ENCODE measurements at regions not wholly inside any gene's neighbourhood (a gene's known extent, or its start where the extent isn't known, plus 50 kb on each side); places are given as distances from the start of the nearest gene placed in this dataset.
"Not testable (repeated sequence)": the region's sequence is repeated elsewhere in the genome, so short reads cannot be mapped to it uniquely, and the experiment has no call there.

DNA sequence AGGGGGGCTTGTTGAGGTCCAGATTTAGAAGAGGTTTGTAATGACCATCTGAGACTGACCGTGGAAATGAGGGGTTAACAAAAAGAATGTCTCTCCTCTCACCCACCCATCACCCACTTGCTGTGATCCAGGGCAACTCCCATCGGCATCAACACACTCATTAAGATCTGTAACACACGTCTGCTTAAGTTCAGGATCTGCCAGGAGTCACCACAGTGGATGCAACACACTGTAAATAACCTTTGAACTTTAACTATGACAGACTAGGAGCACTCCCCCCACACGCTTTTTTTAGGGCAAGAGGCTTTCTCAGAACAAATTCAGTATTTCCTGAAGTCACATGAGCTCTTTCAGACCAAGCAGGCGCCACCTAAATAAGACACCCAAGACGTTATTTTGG, 301.9 kb downstream of the ANAPC1 start:
- TF ChIP-seq, protein P1, sequence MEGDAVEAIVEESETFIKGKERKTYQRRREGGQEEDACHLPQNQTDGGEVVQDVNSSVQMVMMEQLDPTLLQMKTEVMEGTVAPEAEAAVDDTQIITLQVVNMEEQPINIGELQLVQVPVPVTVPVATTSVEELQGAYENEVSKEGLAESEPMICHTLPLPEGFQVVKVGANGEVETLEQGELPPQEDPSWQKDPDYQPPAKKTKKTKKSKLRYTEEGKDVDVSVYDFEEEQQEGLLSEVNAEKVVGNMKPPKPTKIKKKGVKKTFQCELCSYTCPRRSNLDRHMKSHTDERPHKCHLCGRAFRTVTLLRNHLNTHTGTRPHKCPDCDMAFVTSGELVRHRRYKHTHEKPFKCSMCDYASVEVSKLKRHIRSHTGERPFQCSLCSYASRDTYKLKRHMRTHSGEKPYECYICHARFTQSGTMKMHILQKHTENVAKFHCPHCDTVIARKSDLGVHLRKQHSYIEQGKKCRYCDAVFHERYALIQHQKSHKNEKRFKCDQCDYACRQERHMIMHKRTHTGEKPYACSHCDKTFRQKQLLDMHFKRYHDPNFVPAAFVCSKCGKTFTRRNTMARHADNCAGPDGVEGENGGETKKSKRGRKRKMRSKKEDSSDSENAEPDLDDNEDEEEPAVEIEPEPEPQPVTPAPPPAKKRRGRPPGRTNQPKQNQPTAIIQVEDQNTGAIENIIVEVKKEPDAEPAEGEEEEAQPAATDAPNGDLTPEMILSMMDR (IDR thresholded peaks at IDR 0.05): not testable (repeated sequence)
- TF ChIP-seq SIN3A (IDR thresholded peaks at IDR 0.05; ENCODE audit: borderline replicate concordance, insufficient read depth, low read depth, low read length); TCF7L2 (IDR thresholded peaks at IDR 0.05; ENCODE audit: low read depth, low read length); POLR2AphosphoS5 (IDR thresholded peaks at IDR 0.05; ENCODE audit: low read depth, low read length): not testable (repeated sequence)
- TF ChIP-seq, protein P2, sequence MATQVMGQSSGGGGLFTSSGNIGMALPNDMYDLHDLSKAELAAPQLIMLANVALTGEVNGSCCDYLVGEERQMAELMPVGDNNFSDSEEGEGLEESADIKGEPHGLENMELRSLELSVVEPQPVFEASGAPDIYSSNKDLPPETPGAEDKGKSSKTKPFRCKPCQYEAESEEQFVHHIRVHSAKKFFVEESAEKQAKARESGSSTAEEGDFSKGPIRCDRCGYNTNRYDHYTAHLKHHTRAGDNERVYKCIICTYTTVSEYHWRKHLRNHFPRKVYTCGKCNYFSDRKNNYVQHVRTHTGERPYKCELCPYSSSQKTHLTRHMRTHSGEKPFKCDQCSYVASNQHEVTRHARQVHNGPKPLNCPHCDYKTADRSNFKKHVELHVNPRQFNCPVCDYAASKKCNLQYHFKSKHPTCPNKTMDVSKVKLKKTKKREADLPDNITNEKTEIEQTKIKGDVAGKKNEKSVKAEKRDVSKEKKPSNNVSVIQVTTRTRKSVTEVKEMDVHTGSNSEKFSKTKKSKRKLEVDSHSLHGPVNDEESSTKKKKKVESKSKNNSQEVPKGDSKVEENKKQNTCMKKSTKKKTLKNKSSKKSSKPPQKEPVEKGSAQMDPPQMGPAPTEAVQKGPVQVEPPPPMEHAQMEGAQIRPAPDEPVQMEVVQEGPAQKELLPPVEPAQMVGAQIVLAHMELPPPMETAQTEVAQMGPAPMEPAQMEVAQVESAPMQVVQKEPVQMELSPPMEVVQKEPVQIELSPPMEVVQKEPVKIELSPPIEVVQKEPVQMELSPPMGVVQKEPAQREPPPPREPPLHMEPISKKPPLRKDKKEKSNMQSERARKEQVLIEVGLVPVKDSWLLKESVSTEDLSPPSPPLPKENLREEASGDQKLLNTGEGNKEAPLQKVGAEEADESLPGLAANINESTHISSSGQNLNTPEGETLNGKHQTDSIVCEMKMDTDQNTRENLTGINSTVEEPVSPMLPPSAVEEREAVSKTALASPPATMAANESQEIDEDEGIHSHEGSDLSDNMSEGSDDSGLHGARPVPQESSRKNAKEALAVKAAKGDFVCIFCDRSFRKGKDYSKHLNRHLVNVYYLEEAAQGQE (IDR thresholded peaks at IDR 0.05; ENCODE audit: insufficient read depth in 1 of 2, low read depth in 2 of 2, low read length in 1 of 2): not testable (repeated sequence)
